Heart left ventricle (tissue), 16 donors: ENCODE measurements at regions not wholly inside any gene's neighbourhood (a gene's known extent, or its start where the extent isn't known, plus 50 kb on each side); places are given as distances from the start of the nearest gene placed in this dataset.

Experiments
- ATAC-seq, 4 donors: fragments of 200-7000 bp; cut with Tn5 transposase; one replicate each; pipeline ENCODE4 v1.9.1; 2020 to 2022; ENCODE audit warnings: moderate library complexity in 4 of 4, mild to moderate bottlenecking in 3 of 4, moderate number of reproducible peaks in 1 of 4
- DNase-seq, 5 donors: peaks; one replicate each; pipeline ENCODE4 v3.0.0-alpha.2; 2020
- H3K27ac ChIP-seq, 12 donors: fragments of 200-600 bp; sonication (generic) in 4 of 12; one replicate each; pipeline versions ENCODE4 v1.5.0 to v1.8.0; 2016 to 2022; ENCODE audit warnings: mild to moderate bottlenecking in 2 of 12
- H3K27me3 ChIP-seq, 9 donors: fragments of 200-600 bp; sonication (generic) in 2 of 9; one replicate each; pipeline versions ENCODE4 v1.5.1 to v1.8.0; 2016 to 2022; ENCODE audit warnings: mild to moderate bottlenecking in 3 of 9
- H3K36me3 ChIP-seq, 9 donors: fragments of 200-600 bp; sonication (generic) in 2 of 9; one replicate each; pipeline versions ENCODE4 v1.5.0 to v1.8.0; 2018 to 2022; ENCODE audit warnings: mild to moderate bottlenecking in 2 of 9
- H3K4me1 ChIP-seq, 12 donors: fragments of 200-600 bp; sonication (generic) in 4 of 12; one replicate each; pipeline versions ENCODE4 v1.5.0 to v1.8.0; 2016 to 2022; ENCODE audit warnings: mild to moderate bottlenecking in 3 of 12
- H3K4me3 ChIP-seq, 12 donors: fragments of 200-600 bp; sonication (generic) in 4 of 12; one replicate each; pipeline versions ENCODE4 v1.5.0 to v1.8.0; 2017 to 2022; ENCODE audit warnings: mild to moderate bottlenecking in 9 of 12, moderate library complexity in 4 of 12
- H3K9me3 ChIP-seq, 12 donors: fragments of 200-600 bp; sonication (generic) in 4 of 12; one replicate each; pipeline versions ENCODE4 v1.5.0 to v1.8.0; 2016 to 2022; ENCODE audit warnings: mild to moderate bottlenecking in 1 of 12
- POLR2A ChIP-seq, 2 donors: fragments of 450-650 bp; IDR thresholded peaks; one replicate each; pipeline ENCODE4 v1.6.1; 2017; ENCODE audit warnings: antibody characterized with exemption in 2 of 2, mild to moderate bottlenecking in 2 of 2, moderate library complexity in 2 of 2
- WGBS, 4 donors: extraction: QIAGEN DNeasy Blood & Tissue Kit in 2 of 4; methylation state at CpG; one replicate each; pipeline versions ENCODE4 v1.1.5 to v1.1.7; 2013 to 2018; 5-methylcytosine and 5-hydroxymethylcytosine counted together
- intact Hi-C, 10 donors: fragments of 100-400 bp; cut with DNase I; formaldehyde crosslinking; loops; one replicate each; pipeline versions ENCODE4 v1.11.1 to v1.14.2; 2022
- TF ChIP-seq, protein P1 (sequence below), 12 donors: fragments of 200-600 bp; sonication (generic) in 4 of 12; IDR thresholded peaks; one replicate each; pipeline versions ENCODE4 v1.5.0 to v1.8.0; 2018 to 2022; ENCODE audit warnings: antibody characterized with exemption in 12 of 12, mild to moderate bottlenecking in 5 of 12
- donor health status: ischemic (EF 13 %, LVEDD 7.1; RV severe dilation, severe dysfunction).
- donor health status: healthy with polysubstance abuse.
- donor health status: DM: no; HTN: yes; CAD: no.
- donor health status: DM: no; HTN: no; CAD: no.
- donor health status: ischemic (EF 25% LVEDD 6.9; RV normal size, moderate dysfunction).
- donor health status: ischemic (EF 25% LVEDD 5.7; RV mildly dilated, moderate dysfunction).
- donor health status: healthy.
- donor health status: DM: yes; HTN: yes; CAD: no.
- donor health status: ischemic (EF 35%, LVEDD 5.7; RV mildly dilated, moderate dysfunction).
- donor health status: nonischemic (EF 11% LVEDD 7.7; RV severe dilation, severe dysfunction).
- donor health status: DM: yes; HTN: yes; CAD: no.
- donor health status: PGD.
- donor health status: ischemic (EF 29% LVEDD 5.4; RV normal size, mild dysfunction).
- donor health status: nonischemic (EF 23%, LVEDD 6.1; RV moderate dilation, normal function).

DNA sequence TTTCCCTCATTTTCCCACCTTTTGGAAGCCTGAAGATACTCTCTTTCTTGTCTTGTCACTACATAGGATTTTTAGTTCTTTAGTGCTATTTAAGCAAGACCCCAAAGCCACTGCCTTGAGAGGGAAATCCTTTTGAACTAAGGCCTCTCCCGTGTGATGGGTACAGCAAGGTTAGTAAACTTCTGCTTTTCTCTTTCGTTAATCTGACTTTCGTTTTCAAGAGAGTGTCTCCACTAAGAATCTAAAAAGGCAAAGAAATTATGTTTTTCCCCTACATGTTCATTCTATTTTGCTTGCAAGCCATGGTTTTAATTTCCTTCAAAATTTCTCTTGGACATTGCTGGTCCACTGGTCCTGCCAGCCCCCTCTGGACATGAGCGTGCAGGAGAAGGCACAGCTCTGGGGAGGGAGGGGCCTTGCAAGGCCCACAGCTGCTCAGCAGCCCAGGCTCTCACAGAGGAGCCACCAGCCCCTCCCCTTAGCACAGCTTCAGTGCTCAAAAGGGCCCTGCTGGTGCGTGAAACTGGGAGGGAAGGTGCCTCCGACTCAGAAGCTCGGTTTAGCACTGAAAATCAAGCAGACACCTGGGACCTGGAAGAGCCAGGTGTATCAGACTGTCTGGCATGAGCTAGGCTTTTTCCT, 210.9 kb upstream of the GALNT2 start:
- no peak overlapping the region for H3K27ac ChIP-seq
- peak in 1 of 4 donors; percentile 38 for ATAC-seq
- no peaks in the 10 kb centered on the region for H3K36me3 ChIP-seq
- peak in 1 of 5 donors; percentile 53 for DNase-seq
- peaks cover 0 to 14% (median 0%) of the 10 kb centered on the region in 12 donors for H3K4me1 ChIP-seq
- 63 to 80% (median 72%) methylated on average over 4 to 7 of the region's 7 CpGs for WGBS, 4 donors
- no peaks in the 10 kb centered on the region for H3K27me3 ChIP-seq
- TF ChIP-seq POLR2A (IDR thresholded peaks at IDR 0.05): no peak
- TF ChIP-seq, protein P1, sequence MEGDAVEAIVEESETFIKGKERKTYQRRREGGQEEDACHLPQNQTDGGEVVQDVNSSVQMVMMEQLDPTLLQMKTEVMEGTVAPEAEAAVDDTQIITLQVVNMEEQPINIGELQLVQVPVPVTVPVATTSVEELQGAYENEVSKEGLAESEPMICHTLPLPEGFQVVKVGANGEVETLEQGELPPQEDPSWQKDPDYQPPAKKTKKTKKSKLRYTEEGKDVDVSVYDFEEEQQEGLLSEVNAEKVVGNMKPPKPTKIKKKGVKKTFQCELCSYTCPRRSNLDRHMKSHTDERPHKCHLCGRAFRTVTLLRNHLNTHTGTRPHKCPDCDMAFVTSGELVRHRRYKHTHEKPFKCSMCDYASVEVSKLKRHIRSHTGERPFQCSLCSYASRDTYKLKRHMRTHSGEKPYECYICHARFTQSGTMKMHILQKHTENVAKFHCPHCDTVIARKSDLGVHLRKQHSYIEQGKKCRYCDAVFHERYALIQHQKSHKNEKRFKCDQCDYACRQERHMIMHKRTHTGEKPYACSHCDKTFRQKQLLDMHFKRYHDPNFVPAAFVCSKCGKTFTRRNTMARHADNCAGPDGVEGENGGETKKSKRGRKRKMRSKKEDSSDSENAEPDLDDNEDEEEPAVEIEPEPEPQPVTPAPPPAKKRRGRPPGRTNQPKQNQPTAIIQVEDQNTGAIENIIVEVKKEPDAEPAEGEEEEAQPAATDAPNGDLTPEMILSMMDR (IDR thresholded peaks at IDR 0.05): no peak
- no peaks in the 10 kb centered on the region for H3K9me3 ChIP-seq
- peak overlapping the region in 7 of 12 donors; percentile 2 to 38 (median 9) for H3K4me3 ChIP-seq
- intact Hi-C loops: no loop called here

DNA sequence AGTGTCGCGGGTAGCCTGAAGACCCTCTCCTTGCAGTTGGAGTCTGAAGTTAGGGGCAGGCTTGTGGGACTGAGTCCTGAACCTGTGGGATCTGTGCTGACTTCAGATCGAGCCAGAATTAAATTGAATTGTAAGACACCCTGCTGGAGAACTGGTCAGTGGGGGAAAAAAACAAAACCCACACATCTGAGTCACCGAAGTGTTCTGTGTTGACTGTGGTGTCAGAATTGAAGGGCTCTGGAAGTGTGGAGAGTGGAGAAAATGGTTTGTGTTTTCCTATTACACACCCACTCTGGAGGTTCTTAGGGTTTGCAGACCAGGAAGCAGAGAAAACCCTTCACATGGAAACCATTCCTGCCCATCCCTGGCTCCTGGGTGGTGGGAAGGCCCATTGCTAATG, 209.5 kb upstream of the GALNT2 start:
- Histone ChIP-seq H3K4me1 (peaks cover 0 to 25% (median 5%) of the 10 kb centered on the region in 12 donors), H3K27ac (no peak overlapping the region), H3K9me3 (no peaks in the 10 kb centered on the region), H3K36me3 (no peaks in the 10 kb centered on the region), H3K4me3 (no peak overlapping the region), H3K27me3 (no peaks in the 10 kb centered on the region)
- WGBS, 4 donors: 89 to 97% (median 94%) methylated on average over 4 of the region's 4 CpGs
- DNase-seq (no peak), ATAC-seq (no peak)
- TF ChIP-seq, protein P1 (IDR thresholded peaks at IDR 0.05): no peak
- TF ChIP-seq POLR2A (IDR thresholded peaks at IDR 0.05): no peak
- intact Hi-C loops: no loop called here

DNA sequence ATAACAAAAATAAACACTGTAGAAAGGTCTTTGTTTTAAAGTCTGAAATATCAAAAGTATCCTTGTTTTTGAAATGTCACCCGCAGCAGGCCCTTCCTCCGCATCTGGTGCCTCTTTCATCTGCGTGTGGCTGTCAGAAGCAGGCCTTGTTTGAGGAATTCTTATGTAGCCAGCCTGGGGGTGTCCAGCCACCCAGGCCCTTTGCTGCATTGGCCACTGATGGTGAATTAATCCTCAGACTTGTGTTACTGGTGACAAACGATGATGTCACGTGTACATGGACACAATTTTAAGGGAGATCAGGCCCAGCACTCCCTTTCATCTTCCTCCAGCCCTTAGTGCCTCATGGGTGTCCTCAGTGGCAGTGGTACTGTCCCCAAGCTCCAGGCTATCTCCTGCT, 208.0 kb upstream of the GALNT2 start:
- no peak for TF ChIP-seq POLR2A (IDR thresholded peaks at IDR 0.05)
- TF ChIP-seq, protein P1 (IDR thresholded peaks at IDR 0.05): no peak
- H3K9me3 ChIP-seq: no peaks in the 10 kb centered on the region
- H3K4me1 ChIP-seq: peaks cover 0 to 35% (median 12%) of the 10 kb centered on the region in 12 donors
- no peak overlapping the region for H3K27ac ChIP-seq
- H3K36me3 ChIP-seq: no peaks in the 10 kb centered on the region
- intact Hi-C loops: no loop called here
- 80 to 90% (median 88%) methylated on average over 5 of the region's 5 CpGs for WGBS, 4 donors
- no peaks in the 10 kb centered on the region for H3K27me3 ChIP-seq
- ATAC-seq: no peak
- H3K4me3 ChIP-seq: no peak overlapping the region
- DNase-seq: no peak

DNA sequence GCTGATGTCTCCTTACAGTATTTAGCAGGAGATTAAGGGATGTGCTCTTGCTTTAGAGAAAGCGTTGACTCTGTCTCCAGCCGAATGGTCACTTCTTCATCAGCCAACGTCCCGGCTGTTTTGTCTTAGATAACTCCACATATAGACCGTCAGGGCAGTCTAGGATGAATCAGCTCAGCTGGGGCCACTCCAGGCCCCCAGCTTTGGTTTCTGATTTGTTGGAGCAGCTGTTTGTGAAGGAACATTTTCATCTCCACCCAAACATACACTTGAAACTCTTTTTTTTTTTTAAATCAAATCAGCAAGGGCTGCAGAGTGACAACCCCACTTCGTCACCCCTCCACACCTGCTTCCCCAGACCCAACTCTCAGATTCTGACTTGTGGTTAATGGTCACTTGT, 206.1 kb upstream of the GALNT2 start:
- Histone ChIP-seq H3K9me3 (no peaks in the 10 kb centered on the region), H3K4me1 (peaks cover 0 to 46% (median 18%) of the 10 kb centered on the region in 12 donors), H3K27ac (peak overlapping the region in 1 of 12 donors; percentile 19), H3K4me3 (no peak overlapping the region), H3K36me3 (no peaks in the 10 kb centered on the region), H3K27me3 (no peaks in the 10 kb centered on the region)
- WGBS, 4 donors: 73 to 86% (median 83%) methylated on average over 6 of the region's 6 CpGs
- TF ChIP-seq POLR2A (IDR thresholded peaks at IDR 0.05): no peak
- TF ChIP-seq, protein P1 (IDR thresholded peaks at IDR 0.05): no peak
- intact Hi-C loops: loop anchor here in 2 of 10 donors (10.0 kb wide), 2 partner anchors 214 to 354 kb away; no protein-coding TSS in a partner anchor
- no peak for ATAC-seq
- DNase-seq: no peak
